Thyroid gland (tissue), 4 donors: ENCODE measurements at regions not wholly inside any gene's neighbourhood (a gene's known extent, or its start where the extent isn't known, plus 50 kb on each side); places are given as distances from the start of the nearest gene placed in this dataset.

Experiments used
- POLR2A ChIP-seq, 2 donors: fragments of 450-650 bp; IDR thresholded peaks; one replicate each; pipeline ENCODE4 v1.6.1; 2017; ENCODE audit warnings: antibody characterized with exemption in 2 of 2, mild to moderate bottlenecking in 2 of 2, moderate library complexity in 1 of 2
- TF ChIP-seq, protein P1 (sequence below), 6 experiments: fragments of 200-600 bp in 3 of 6; fragments of 450-650 bp in 3 of 6; sonication (generic) in 3 of 6; IDR thresholded peaks; one replicate each; pipeline ENCODE4 v1.5.1; 2016 to 2019; ENCODE audit warnings: antibody characterized with exemption in 6 of 6, mild to moderate bottlenecking in 2 of 6, inconsistent platforms in 1 of 6, moderate library complexity in 1 of 6

DNA sequence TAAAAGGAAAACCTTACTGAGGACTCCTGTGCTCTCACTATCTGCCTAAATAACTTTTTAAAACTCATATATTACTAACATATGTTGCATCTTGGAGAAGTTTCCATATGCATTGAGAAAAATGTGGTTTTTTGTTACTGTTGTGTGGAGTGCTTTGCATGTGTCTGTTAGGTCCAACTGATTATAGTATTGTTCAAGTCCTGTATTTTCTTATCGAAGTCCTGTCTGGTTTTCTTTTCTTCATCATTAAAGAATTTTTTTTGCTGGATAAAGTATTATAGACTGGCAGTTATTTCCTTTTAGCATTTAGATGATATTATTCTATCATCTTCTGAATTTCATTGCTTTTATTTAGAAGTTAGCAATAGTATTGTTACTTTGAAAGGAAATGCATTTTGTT is 59.5 kb upstream of the ACSM6 start:
- TF ChIP-seq, protein P1, sequence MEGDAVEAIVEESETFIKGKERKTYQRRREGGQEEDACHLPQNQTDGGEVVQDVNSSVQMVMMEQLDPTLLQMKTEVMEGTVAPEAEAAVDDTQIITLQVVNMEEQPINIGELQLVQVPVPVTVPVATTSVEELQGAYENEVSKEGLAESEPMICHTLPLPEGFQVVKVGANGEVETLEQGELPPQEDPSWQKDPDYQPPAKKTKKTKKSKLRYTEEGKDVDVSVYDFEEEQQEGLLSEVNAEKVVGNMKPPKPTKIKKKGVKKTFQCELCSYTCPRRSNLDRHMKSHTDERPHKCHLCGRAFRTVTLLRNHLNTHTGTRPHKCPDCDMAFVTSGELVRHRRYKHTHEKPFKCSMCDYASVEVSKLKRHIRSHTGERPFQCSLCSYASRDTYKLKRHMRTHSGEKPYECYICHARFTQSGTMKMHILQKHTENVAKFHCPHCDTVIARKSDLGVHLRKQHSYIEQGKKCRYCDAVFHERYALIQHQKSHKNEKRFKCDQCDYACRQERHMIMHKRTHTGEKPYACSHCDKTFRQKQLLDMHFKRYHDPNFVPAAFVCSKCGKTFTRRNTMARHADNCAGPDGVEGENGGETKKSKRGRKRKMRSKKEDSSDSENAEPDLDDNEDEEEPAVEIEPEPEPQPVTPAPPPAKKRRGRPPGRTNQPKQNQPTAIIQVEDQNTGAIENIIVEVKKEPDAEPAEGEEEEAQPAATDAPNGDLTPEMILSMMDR (IDR thresholded peaks at IDR 0.05): no peak
- no peak for TF ChIP-seq POLR2A (IDR thresholded peaks at IDR 0.05)
